Astrocyte (in vitro differentiated cells and primary cell): ENCODE measurements at regions not wholly inside any gene's neighbourhood (a gene's known extent, or its start where the extent isn't known, plus 50 kb on each side); places are given as distances from the start of the nearest gene placed in this dataset.
"Not testable (repeated sequence)": the region's sequence is repeated elsewhere in the genome, so short reads cannot be mapped to it uniquely, and the experiment has no call there.

ENCODE experiments used
- DNase-seq: peaks from one replicate; pipeline ENCODE4 v3.0.0-alpha.2; 2010; ENCODE audit warnings: low read depth
- FAIRE-seq: peaks from 2 replicates; lab custom pipeline; 2011; peaks lifted over from hg19 to GRCh38; lab: Jason Lieb, UNC
- H2AFZ ChIP-seq: 2 replicates; pipeline ENCODE4 v1.6.0; 2012; ENCODE audit warnings: low read depth, low read length, inconsistent platforms
- H3K27ac ChIP-seq: 2 replicates; pipeline ENCODE4 v1.5.1; 2011; ENCODE audit warnings: low read depth, low read length, inconsistent platforms
- H3K27me3 ChIP-seq: 2 replicates; pipeline ENCODE4 v1.6.0; 2011; ENCODE audit warnings: low read length, inconsistent platforms; ENCODE audit not compliant: insufficient read depth
- H3K36me3 ChIP-seq: 2 replicates; pipeline ENCODE4 v1.5.1; 2011; ENCODE audit warnings: low read length, inconsistent platforms; ENCODE audit not compliant: insufficient read depth
- H3K4me1 ChIP-seq: 2 replicates; pipeline ENCODE4 v1.5.1; 2011; ENCODE audit warnings: low read length, inconsistent platforms; ENCODE audit not compliant: insufficient read depth
- H3K4me2 ChIP-seq: 2 replicates; pipeline ENCODE4 v1.6.0; 2012; ENCODE audit warnings: low read length, inconsistent platforms
- H3K4me3 ChIP-seq: 2 replicates; pipeline ENCODE4 v1.5.1; 2011; ENCODE audit warnings: low read depth, mild to moderate bottlenecking, low read length, inconsistent platforms; ENCODE audit not compliant: insufficient read depth
- H3K79me2 ChIP-seq: 2 replicates; pipeline ENCODE4 v1.6.0; 2012; ENCODE audit warnings: mild to moderate bottlenecking, low read length, inconsistent platforms; ENCODE audit not compliant: insufficient read depth
- H3K9ac ChIP-seq: 2 replicates; pipeline ENCODE4 v1.6.0; 2012; ENCODE audit warnings: mild to moderate bottlenecking, low read length, inconsistent platforms
- H3K9me3 ChIP-seq: 2 replicates; pipeline ENCODE4 v1.5.1; 2012; ENCODE audit warnings: low read depth, mild to moderate bottlenecking, low read length, inconsistent platforms; ENCODE audit not compliant: insufficient read depth
- H4K20me1 ChIP-seq: 2 replicates; pipeline ENCODE4 v1.6.0; 2012; ENCODE audit warnings: low read length, inconsistent platforms; ENCODE audit not compliant: insufficient read depth
- H3K27ac Mint-ChIP-seq: one replicate; pipeline ENCODE4 v1.8.0; 2021; ENCODE audit warnings: mild to moderate bottlenecking, mixed read lengths; ENCODE audit not compliant: unreplicated experiment
- H3K27me3 Mint-ChIP-seq: one replicate; pipeline ENCODE4 v1.8.0; 2021; ENCODE audit warnings: low read depth, mixed read lengths; ENCODE audit not compliant: unreplicated experiment
- H3K36me3 Mint-ChIP-seq: one replicate; pipeline ENCODE4 v1.8.0; 2021; ENCODE audit warnings: low read depth, mixed read lengths; ENCODE audit not compliant: unreplicated experiment
- H3K4me1 Mint-ChIP-seq: one replicate; pipeline ENCODE4 v1.8.0; 2021; ENCODE audit warnings: low read depth, mixed read lengths; ENCODE audit not compliant: unreplicated experiment
- H3K4me3 Mint-ChIP-seq: one replicate; pipeline ENCODE4 v1.8.0; 2021; ENCODE audit warnings: mild to moderate bottlenecking, moderate library complexity, mixed read lengths; ENCODE audit not compliant: unreplicated experiment
- H3K9me3 Mint-ChIP-seq: one replicate; pipeline ENCODE4 v1.8.0; 2021; ENCODE audit warnings: mild to moderate bottlenecking, mixed read lengths; ENCODE audit not compliant: unreplicated experiment
- CTCF ChIP-seq: IDR thresholded peaks from 2 replicates; pipeline ENCODE4 v1.5.1; 2011; ENCODE audit warnings: low read depth, mild to moderate bottlenecking, inconsistent platforms, low read length, moderate library complexity; ENCODE audit not compliant: insufficient read depth
- EZH2 ChIP-seq: IDR thresholded peaks from 2 replicates; pipeline ENCODE4 v1.6.1; 2012; ENCODE audit warnings: mild to moderate bottlenecking, low read length, inconsistent platforms; ENCODE audit not compliant: insufficient read depth

GRCh38 chr5:7169240-7169878, 226.6 kb upstream of the ADCY2 start:
- Histone ChIP-seq H3K4me3 (no peak overlapping the region), H3K4me2 (no peak overlapping the region), H3K4me1 (no peaks in the 10 kb centered on the region), H3K9me3 (peaks cover 3% of the 10 kb centered on the region), H4K20me1 (no peaks in the 10 kb centered on the region), H3K27me3 (no peaks in the 10 kb centered on the region), H3K9ac (no peak overlapping the region), H2AFZ (no peak overlapping the region), H3K27ac (no peak overlapping the region), H3K36me3 (no peaks in the 10 kb centered on the region), H3K79me2 (no peaks in the 10 kb centered on the region)
- FAIRE-seq (no peak), DNase-seq (no peak)
- no peak overlapping the region for H3K4me3 Mint-ChIP-seq
- no peaks in the 10 kb centered on the region for H3K27me3 Mint-ChIP-seq
- no peaks in the 10 kb centered on the region for H3K4me1 Mint-ChIP-seq
- H3K36me3 Mint-ChIP-seq: no peaks in the 10 kb centered on the region
- H3K27ac Mint-ChIP-seq: no peak overlapping the region
- TF ChIP-seq CTCF (no peak), EZH2 (no peak)
- peaks cover 2% of the 10 kb centered on the region for H3K9me3 Mint-ChIP-seq

GRCh38 chr5:7170785-7171184, 225.2 kb upstream of the ADCY2 start:
- not testable (repeated sequence) for H3K36me3 ChIP-seq, H3K4me1 Mint-ChIP-seq, H3K9ac ChIP-seq, FAIRE-seq, H3K4me3 ChIP-seq, H3K9me3 ChIP-seq, H4K20me1 ChIP-seq, H3K27ac ChIP-seq, H3K4me3 Mint-ChIP-seq, H3K27ac Mint-ChIP-seq, H3K4me1 ChIP-seq, H3K79me2 ChIP-seq, DNase-seq, H3K27me3 Mint-ChIP-seq, H3K36me3 Mint-ChIP-seq, H3K4me2 ChIP-seq, H2AFZ ChIP-seq, H3K9me3 Mint-ChIP-seq, H3K27me3 ChIP-seq

- FAIRE-seq (no peak), DNase-seq (no peak)
- Histone ChIP-seq H3K4me1 (no peaks in the 10 kb centered on the region), H3K27ac (no peak overlapping the region), H3K9me3 (peaks cover 3% of the 10 kb centered on the region), H3K79me2 (no peaks in the 10 kb centered on the region), H3K4me3 (no peak overlapping the region), H4K20me1 (no peaks in the 10 kb centered on the region), H3K36me3 (no peaks in the 10 kb centered on the region), H3K27me3 (no peaks in the 10 kb centered on the region), H2AFZ (no peak overlapping the region), H3K4me2 (no peak overlapping the region), H3K9ac (no peak overlapping the region)
- TF ChIP-seq EZH2 (no peak), CTCF (no peak)
- Mint-ChIP-seq H3K36me3 (no peaks in the 10 kb centered on the region), H3K27me3 (no peaks in the 10 kb centered on the region), H3K27ac (no peak overlapping the region), H3K4me1 (no peaks in the 10 kb centered on the region), H3K9me3 (peaks cover 2% of the 10 kb centered on the region), H3K4me3 (no peak overlapping the region)
These were observed 216.6 kb upstream of the ADCY2 start for GRCh38 chr5:7179364-7179763.
